Muscle layer of colon (tissue), 2 donors: ENCODE measurements at regions not wholly inside any gene's neighbourhood (a gene's known extent, or its start where the extent isn't known, plus 50 kb on each side); places are given as distances from the start of the nearest gene placed in this dataset.

Experiments used
- H3K27ac ChIP-seq: one replicate; pipeline ENCODE4 v1.7.0; 2013; ENCODE audit warnings: low read depth, mild to moderate bottlenecking, low read length, moderate library complexity
- H3K27me3 ChIP-seq, 2 donors: one replicate each; pipeline ENCODE4 v1.7.0; 2013; ENCODE audit warnings: low read length in 2 of 2, mild to moderate bottlenecking in 2 of 2; ENCODE audit not compliant: insufficient read depth in 2 of 2, control insufficient read depth in 1 of 2
- H3K36me3 ChIP-seq: one replicate; pipeline ENCODE4 v1.7.0; 2013; ENCODE audit warnings: mild to moderate bottlenecking, low read length; ENCODE audit not compliant: insufficient read depth
- H3K4me1 ChIP-seq: one replicate; pipeline ENCODE4 v1.7.0; 2013; ENCODE audit warnings: mild to moderate bottlenecking, low read length; ENCODE audit not compliant: insufficient read depth
- H3K4me3 ChIP-seq, 2 donors: one replicate each; pipeline ENCODE4 v1.7.0; 2013; ENCODE audit warnings: low read length in 2 of 2, low read depth in 1 of 2, mild to moderate bottlenecking in 1 of 2, moderate library complexity in 1 of 2
- H3K9ac ChIP-seq: one replicate; pipeline ENCODE4 v1.7.0; 2013; ENCODE audit warnings: low read length
- H3K9me3 ChIP-seq: one replicate; pipeline ENCODE4 v1.7.0; 2013; ENCODE audit warnings: mild to moderate bottlenecking, low read length
- donor health status: abdominal sarcoma.
- donor health status: Adenocarcinoma of cecum.

DNA sequence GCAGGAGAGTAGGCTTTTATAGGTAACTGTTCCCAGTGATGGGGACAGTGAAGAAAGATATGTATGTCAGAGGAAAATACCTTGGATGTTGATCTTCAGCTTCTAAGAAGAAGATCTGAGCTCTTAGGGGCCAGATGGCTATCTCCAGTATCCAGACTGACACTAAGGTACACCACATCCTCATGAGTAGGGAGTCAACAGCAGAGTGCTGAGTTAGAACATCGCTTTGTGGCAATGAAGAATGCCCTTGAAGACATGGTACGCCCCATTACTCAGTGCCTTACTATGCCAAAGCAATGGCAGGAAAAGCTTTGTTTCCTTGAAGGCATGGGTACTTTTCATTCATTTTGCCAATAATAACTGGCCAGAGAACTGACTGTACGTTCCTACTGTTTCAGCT is 263.7 kb downstream of the CEMIP2 start:
- H3K27ac ChIP-seq = no peak overlapping the region
- H3K36me3 ChIP-seq = no peaks in the 10 kb centered on the region
- H3K9ac ChIP-seq = no peak overlapping the region
- H3K9me3 ChIP-seq = no peaks in the 10 kb centered on the region
- H3K4me1 ChIP-seq = no peaks in the 10 kb centered on the region
- H3K27me3 ChIP-seq = no peaks in the 10 kb centered on the region
- H3K4me3 ChIP-seq = no peak overlapping the region

- no peaks in the 10 kb centered on the region for H3K4me1 ChIP-seq
- no peak overlapping the region for H3K27ac ChIP-seq
- no peak overlapping the region for H3K9ac ChIP-seq
- no peak overlapping the region for H3K4me3 ChIP-seq
- H3K27me3 ChIP-seq = no peaks in the 10 kb centered on the region
- H3K36me3 ChIP-seq = no peaks in the 10 kb centered on the region
- no peaks in the 10 kb centered on the region for H3K9me3 ChIP-seq
Observed at GRCh38 chr9:71498691-71499090, 269.6 kb downstream of the CEMIP2 start.

DNA sequence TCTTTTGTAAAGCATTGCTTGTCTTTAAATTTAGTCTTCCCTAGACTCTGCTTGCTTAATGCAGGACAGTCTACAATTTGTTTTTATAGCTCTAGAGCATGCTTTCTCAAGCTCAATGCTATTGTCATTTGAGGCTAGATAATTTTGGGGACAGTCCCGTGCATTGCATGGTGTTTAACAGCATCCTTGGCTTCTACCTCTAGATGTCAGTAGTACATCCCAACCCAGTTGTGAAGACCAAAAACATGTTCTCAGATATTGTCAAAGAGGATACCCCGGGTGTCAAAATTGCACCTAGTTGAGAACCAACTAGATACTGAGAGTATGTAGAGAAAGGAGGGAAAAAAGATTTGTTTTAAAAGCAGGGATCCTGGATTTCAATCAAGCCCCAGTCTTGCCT is 277.5 kb downstream of the CEMIP2 start:
- no peak overlapping the region for H3K27ac ChIP-seq
- no peaks in the 10 kb centered on the region for H3K4me1 ChIP-seq
- no peaks in the 10 kb centered on the region for H3K9me3 ChIP-seq
- H3K27me3 ChIP-seq = no peaks in the 10 kb centered on the region
- no peak overlapping the region for H3K9ac ChIP-seq
- H3K36me3 ChIP-seq = no peaks in the 10 kb centered on the region
- no peak overlapping the region for H3K4me3 ChIP-seq

DNA sequence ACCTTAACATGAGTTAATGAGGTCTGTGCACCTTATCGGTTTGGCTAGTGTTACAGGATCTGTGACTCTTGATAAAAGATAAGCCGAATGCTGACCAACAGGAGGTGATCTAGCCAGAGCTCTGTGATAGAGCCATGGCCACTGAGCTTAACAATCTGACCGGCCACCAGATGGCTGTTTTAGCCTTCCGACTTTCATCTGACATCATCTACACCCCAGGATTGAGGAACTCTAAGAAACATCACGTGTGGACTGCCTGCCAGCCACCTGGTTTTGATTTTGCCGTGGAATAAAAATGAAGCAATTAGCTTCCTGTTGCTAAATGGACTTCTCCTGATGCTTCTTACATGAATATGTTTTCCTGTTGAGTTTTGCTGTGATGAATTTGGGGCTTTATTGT is 281.3 kb downstream of the CEMIP2 start:
- Histone ChIP-seq H3K9me3 (no peaks in the 10 kb centered on the region), H3K27me3 (no peaks in the 10 kb centered on the region), H3K9ac (no peak overlapping the region), H3K27ac (no peak overlapping the region), H3K36me3 (no peaks in the 10 kb centered on the region), H3K4me1 (no peaks in the 10 kb centered on the region), H3K4me3 (no peak overlapping the region)

- Histone ChIP-seq H3K27ac (no peak overlapping the region), H3K36me3 (no peaks in the 10 kb centered on the region), H3K4me1 (no peaks in the 10 kb centered on the region), H3K27me3 (no peaks in the 10 kb centered on the region), H3K4me3 (no peak overlapping the region), H3K9me3 (no peaks in the 10 kb centered on the region), H3K9ac (no peak overlapping the region)
Observed at GRCh38 chr9:71485326-71485725, 283.0 kb downstream of the CEMIP2 start.

DNA sequence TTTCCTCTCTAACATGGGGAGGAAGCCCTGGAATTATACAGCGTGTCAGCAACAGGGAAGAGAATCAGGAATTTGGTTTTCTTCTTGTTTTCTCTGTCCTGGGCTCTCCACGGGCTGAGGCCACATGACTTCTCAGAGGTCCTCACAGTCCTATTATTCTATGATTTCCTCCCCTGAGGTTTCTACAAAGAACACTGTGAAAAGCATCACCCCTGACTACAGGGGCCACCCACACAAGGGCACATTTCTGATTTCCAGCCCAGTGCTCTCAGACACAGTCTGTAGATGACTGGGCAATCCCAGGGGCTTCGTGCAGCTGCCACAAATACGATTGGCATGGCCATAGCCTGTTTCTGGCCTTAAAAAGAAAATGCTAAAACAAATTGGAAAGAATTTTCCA is 284.9 kb downstream of the CEMIP2 start:
- Histone ChIP-seq H3K27me3 (no peaks in the 10 kb centered on the region), H3K27ac (no peak overlapping the region), H3K36me3 (no peaks in the 10 kb centered on the region)

DNA sequence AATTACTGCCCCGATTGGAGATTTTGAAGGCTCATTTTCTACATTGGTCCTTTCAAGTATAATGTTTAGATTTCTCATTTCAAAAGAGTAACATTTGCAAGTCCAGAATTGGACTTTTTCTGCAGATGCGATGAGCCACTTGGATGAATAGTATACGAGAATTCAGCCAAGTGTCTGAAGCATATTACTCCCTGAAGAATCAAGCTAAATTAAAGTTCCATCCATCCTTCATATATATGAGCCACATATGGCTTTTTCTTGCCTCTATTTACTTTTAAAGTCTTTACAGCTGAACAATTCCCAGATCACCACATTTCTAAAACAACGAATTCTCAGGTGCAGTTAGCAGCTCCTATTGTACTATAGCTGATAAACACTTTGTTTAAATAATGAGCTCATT is 288.7 kb downstream of the CEMIP2 start:
- Histone ChIP-seq H3K36me3 (no peaks in the 10 kb centered on the region), H3K27ac (no peak overlapping the region), H3K4me1 (no peaks in the 10 kb centered on the region), H3K27me3 (no peaks in the 10 kb centered on the region), H3K9ac (no peak overlapping the region), H3K4me3 (no peak overlapping the region), H3K9me3 (no peaks in the 10 kb centered on the region)

More for the DNA sequence above, 284.9 kb downstream of the CEMIP2 start:
- no peaks in the 10 kb centered on the region for H3K4me1 ChIP-seq
- no peak overlapping the region for H3K4me3 ChIP-seq
- no peaks in the 10 kb centered on the region for H3K9me3 ChIP-seq
- H3K9ac ChIP-seq = no peak overlapping the region

- H3K9ac ChIP-seq = no peak overlapping the region
- H3K36me3 ChIP-seq = no peaks in the 10 kb centered on the region
- H3K27ac ChIP-seq = no peak overlapping the region
- no peaks in the 10 kb centered on the region for H3K27me3 ChIP-seq
- H3K4me3 ChIP-seq = no peak overlapping the region
- H3K9me3 ChIP-seq = no peaks in the 10 kb centered on the region
- no peaks in the 10 kb centered on the region for H3K4me1 ChIP-seq
Observed at GRCh38 chr9:71472400-71472799, 295.9 kb downstream of the CEMIP2 start.

DNA sequence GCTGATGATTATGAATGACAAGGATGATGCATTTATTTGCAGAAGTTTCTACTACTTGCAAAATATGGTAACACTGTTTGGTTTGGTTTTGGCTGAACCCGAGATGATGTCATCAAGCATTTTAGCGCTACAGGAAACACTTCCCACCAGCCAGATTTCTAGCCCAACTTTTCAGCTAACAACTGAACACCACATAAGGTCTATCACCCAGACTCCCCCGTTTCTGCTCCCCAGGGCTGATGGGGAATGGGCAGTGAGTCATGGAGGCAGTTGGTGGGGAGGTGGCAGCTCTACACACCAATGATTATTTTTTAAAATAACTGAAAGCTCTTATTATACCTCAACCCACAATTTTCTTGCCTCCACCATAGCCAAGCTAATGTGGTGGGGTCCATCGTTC is 302.9 kb downstream of the CEMIP2 start:
- Histone ChIP-seq H3K9me3 (no peaks in the 10 kb centered on the region), H3K27ac (no peak overlapping the region), H3K36me3 (no peaks in the 10 kb centered on the region), H3K4me3 (no peak overlapping the region), H3K9ac (no peak overlapping the region), H3K27me3 (no peaks in the 10 kb centered on the region), H3K4me1 (no peaks in the 10 kb centered on the region)

GRCh38 chr9:71459082-71459481 is 309.2 kb downstream of the CEMIP2 start:
- Histone ChIP-seq H3K27ac (no peak overlapping the region), H3K9ac (no peak overlapping the region), H3K27me3 (no peaks in the 10 kb centered on the region), H3K4me3 (no peak overlapping the region), H3K36me3 (no peaks in the 10 kb centered on the region), H3K9me3 (no peaks in the 10 kb centered on the region), H3K4me1 (no peaks in the 10 kb centered on the region)

- Histone ChIP-seq H3K4me3 (peak overlapping the region in 1 of 2 donors; percentile 32), H3K27ac (no peak overlapping the region), H3K9ac (no peak overlapping the region), H3K9me3 (peaks cover 2% of the 10 kb centered on the region), H3K36me3 (no peaks in the 10 kb centered on the region), H3K4me1 (no peaks in the 10 kb centered on the region), H3K27me3 (peaks cover 12 to 21% of the 10 kb centered on the region in 2 donors)
Observed at GRCh38 chr9:71446473-71447411, 321.6 kb downstream of the CEMIP2 start.

- H3K27me3 ChIP-seq = peaks cover 12 to 21% of the 10 kb centered on the region in 2 donors
- no peaks in the 10 kb centered on the region for H3K4me1 ChIP-seq
- H3K27ac ChIP-seq = no peak overlapping the region
- no peaks in the 10 kb centered on the region for H3K9me3 ChIP-seq
- H3K4me3 ChIP-seq = no peak overlapping the region
- H3K9ac ChIP-seq = no peak overlapping the region
- no peaks in the 10 kb centered on the region for H3K36me3 ChIP-seq
Observed at GRCh38 chr9:71446106-71446472, 322.2 kb downstream of the CEMIP2 start.
